ENCODE measurements at regions not wholly inside any gene's neighbourhood (a gene's known extent, or its start where the extent isn't known, plus 50 kb on each side); places are given as distances from the start of the nearest gene placed in this dataset.

DNA sequence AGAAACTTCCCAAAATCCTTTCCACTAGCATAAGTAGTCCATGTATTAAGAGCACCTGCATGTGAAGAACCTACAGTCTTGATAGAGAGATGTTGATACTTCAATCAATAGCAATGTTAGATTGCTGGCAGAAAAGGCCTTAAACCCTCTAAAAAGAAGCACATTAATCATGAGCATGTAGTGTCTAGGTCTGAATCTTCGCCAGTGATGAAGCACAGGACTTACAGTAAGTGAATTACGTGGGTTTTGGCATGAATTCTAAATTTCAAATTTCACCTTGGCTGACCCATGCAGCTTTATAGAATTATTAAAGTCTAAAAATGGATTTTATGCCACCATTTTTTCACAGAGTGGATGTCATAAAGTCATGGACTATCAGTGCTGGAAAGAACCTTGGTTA is 791.6 kb upstream of the NOVA1 start:
- WGBS, 2 donors (ENCODE audit: low coverage in 1 of 2): 58 to 63% methylated on average over 2 of the region's 2 CpGs

DNA sequence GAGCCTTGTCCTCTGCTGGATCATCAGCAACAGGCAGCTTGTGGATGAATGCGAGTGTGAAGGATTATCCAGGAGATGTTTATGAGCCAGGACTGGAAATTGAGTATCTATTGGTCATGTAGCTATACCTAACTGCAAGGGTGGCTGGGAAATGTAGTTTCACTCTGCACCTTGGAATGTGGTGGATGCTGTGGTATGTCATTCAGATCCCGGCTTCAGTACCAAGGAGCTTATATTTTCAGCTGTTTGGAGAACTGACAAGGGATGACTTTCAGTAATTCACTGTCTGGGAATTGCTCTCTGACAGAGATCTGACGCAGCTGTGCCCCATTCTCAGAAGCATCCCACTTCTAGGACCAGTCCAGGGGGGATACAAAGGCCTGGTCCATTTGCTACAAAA is 792.3 kb upstream of the NOVA1 start:
- Histone ChIP-seq H3K36me3 (no peaks in the 10 kb centered on the region), H3K27ac (no peak overlapping the region), H3K9me3 (no peaks in the 10 kb centered on the region), H3K27me3 (no peaks in the 10 kb centered on the region), H3K4me3 (no peak overlapping the region), H3K4me1 (no peaks in the 10 kb centered on the region)
- DNase-seq: no peak
- TF ChIP-seq POLR2AphosphoS5 (IDR thresholded peaks at IDR 0.05) (no peak), EP300 (IDR thresholded peaks at IDR 0.05; ENCODE audit: low read depth) (no peak), POLR2A (IDR thresholded peaks at IDR 0.05) (no peak)
- TF ChIP-seq, protein P1, sequence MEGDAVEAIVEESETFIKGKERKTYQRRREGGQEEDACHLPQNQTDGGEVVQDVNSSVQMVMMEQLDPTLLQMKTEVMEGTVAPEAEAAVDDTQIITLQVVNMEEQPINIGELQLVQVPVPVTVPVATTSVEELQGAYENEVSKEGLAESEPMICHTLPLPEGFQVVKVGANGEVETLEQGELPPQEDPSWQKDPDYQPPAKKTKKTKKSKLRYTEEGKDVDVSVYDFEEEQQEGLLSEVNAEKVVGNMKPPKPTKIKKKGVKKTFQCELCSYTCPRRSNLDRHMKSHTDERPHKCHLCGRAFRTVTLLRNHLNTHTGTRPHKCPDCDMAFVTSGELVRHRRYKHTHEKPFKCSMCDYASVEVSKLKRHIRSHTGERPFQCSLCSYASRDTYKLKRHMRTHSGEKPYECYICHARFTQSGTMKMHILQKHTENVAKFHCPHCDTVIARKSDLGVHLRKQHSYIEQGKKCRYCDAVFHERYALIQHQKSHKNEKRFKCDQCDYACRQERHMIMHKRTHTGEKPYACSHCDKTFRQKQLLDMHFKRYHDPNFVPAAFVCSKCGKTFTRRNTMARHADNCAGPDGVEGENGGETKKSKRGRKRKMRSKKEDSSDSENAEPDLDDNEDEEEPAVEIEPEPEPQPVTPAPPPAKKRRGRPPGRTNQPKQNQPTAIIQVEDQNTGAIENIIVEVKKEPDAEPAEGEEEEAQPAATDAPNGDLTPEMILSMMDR (IDR thresholded peaks at IDR 0.05): no peak
- in situ Hi-C loops (cut with MboI; ENCODE audit: low pct_ligation_motif_present in 1 of 4, low pct_unique_long_range_greater_than_20kb in 1 of 4, low sequenced_read_pairs in 3 of 4) (no loop called here), intact Hi-C loops (cut with DNase I; ENCODE audit: low total_unique reads) (loop anchor here (5.0 kb wide), 1 partner anchor 1588 kb away; no protein-coding TSS in a partner anchor)
- 70 to 74% methylated on average over 3 of the region's 3 CpGs for WGBS, 2 donors (ENCODE audit: low coverage in 1 of 2)

More for the DNA sequence above, 791.6 kb upstream of the NOVA1 start:
- TF ChIP-seq POLR2AphosphoS5 (IDR thresholded peaks at IDR 0.05) (no peak), EP300 (IDR thresholded peaks at IDR 0.05; ENCODE audit: low read depth) (no peak), POLR2A (IDR thresholded peaks at IDR 0.05) (no peak)
- TF ChIP-seq, protein P1 (IDR thresholded peaks at IDR 0.05): no peak
- in situ Hi-C loops (cut with MboI; ENCODE audit: low pct_ligation_motif_present in 1 of 4, low pct_unique_long_range_greater_than_20kb in 1 of 4, low sequenced_read_pairs in 3 of 4) (no loop called here), intact Hi-C loops (cut with DNase I; ENCODE audit: low total_unique reads) (no loop called here)
- no peak overlapping the region for H3K4me3 ChIP-seq
- H3K9me3 ChIP-seq: no peaks in the 10 kb centered on the region
- no peaks in the 10 kb centered on the region for H3K36me3 ChIP-seq
- DNase-seq: no peak
- H3K4me1 ChIP-seq: no peaks in the 10 kb centered on the region
- H3K27me3 ChIP-seq: no peaks in the 10 kb centered on the region
- no peak overlapping the region for H3K27ac ChIP-seq

DNA sequence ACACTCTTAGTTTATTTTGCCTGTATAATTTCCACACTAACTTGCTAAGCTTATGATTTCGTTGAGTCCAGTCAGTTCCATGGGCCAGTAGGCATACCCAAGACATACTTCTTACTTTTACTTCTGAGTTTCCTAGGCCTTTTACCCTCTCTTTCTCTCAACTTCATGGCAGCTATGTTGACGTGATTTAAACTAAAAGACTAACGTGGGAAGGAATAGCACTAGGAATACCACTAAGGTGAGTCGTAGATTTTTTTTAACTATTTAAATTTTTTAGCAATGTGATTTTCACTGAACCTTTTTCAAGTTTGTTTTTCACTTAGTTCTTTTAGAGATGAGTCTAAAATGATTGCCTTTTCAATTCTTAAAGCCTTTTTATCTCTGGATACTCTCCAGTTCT is 793.5 kb upstream of the NOVA1 start:
- Histone ChIP-seq H3K4me1 (no peaks in the 10 kb centered on the region), H3K4me3 (no peak overlapping the region), H3K27ac (no peak overlapping the region), H3K9me3 (no peaks in the 10 kb centered on the region), H3K36me3 (no peaks in the 10 kb centered on the region), H3K27me3 (no peaks in the 10 kb centered on the region)
- TF ChIP-seq, protein P1 (IDR thresholded peaks at IDR 0.05): no peak
- TF ChIP-seq POLR2A (IDR thresholded peaks at IDR 0.05) (no peak), POLR2AphosphoS5 (IDR thresholded peaks at IDR 0.05) (no peak), EP300 (IDR thresholded peaks at IDR 0.05; ENCODE audit: low read depth) (no peak)
- in situ Hi-C loops (cut with MboI; ENCODE audit: low pct_ligation_motif_present in 1 of 4, low pct_unique_long_range_greater_than_20kb in 1 of 4, low sequenced_read_pairs in 3 of 4): no loop called here
- intact Hi-C loops (cut with DNase I; ENCODE audit: low total_unique reads): loop anchor here (5.0 kb wide), 1 partner anchor 1589 kb away; no protein-coding TSS in a partner anchor
- DNase-seq: no peak
- 82 to 87% methylated on average over 4 of the region's 4 CpGs for WGBS, 2 donors (ENCODE audit: low coverage in 1 of 2)

DNA sequence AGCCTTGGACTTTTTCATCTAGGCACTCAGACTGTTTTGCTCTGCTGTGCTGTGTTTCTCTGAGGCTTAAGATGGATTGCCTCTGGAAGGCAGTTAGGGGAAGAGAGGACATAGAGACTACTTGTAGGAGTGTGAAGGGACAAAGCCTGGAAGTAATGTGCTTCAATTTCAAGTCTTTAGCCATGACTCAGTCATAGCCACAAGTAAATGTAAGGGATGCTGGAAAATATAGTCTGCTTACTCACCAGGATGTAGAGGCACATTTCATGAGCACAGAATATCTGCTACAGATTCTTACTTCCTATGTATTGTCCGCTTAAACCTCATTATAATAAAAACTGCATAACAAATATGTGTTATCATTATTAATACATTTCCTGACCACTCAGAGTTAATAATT is 794.3 kb upstream of the NOVA1 start:
- Histone ChIP-seq H3K36me3 (no peaks in the 10 kb centered on the region), H3K27ac (no peak overlapping the region), H3K4me3 (no peak overlapping the region), H3K4me1 (no peaks in the 10 kb centered on the region), H3K9me3 (no peaks in the 10 kb centered on the region), H3K27me3 (no peaks in the 10 kb centered on the region)
- in situ Hi-C loops (cut with MboI; ENCODE audit: low pct_ligation_motif_present in 1 of 4, low pct_unique_long_range_greater_than_20kb in 1 of 4, low sequenced_read_pairs in 3 of 4) (no loop called here), intact Hi-C loops (cut with DNase I; ENCODE audit: low total_unique reads) (loop anchor here (5.0 kb wide), 1 partner anchor 1590 kb away; no protein-coding TSS in a partner anchor)
- 93 to 96% methylated on average over 1 of the region's 1 CpG for WGBS, 2 donors (ENCODE audit: low coverage in 1 of 2)
- DNase-seq: no peak
- no peak for TF ChIP-seq POLR2A (IDR thresholded peaks at IDR 0.05)
- no peak for TF ChIP-seq POLR2AphosphoS5 (IDR thresholded peaks at IDR 0.05)

DNA sequence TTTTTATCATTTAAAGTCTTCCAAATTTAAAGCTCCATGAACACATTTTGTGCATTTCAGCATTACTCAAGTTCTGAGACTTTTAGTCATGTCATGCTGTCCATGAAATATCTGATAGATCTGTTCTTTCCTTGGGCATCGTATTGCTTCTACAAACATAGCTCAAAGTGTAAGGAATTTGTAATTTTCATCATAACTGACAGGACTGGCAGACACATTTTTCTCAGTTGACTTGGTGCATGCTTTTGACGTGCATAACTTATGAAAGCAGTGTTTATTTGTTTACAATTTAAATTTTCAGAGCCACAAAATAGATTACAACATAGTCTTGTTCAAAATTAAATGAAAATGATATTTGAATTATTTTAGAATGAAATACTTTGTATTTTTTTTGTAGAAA is 812.1 kb upstream of the NOVA1 start:
- no peak overlapping the region for H3K27ac ChIP-seq
- intact Hi-C loops (cut with DNase I; ENCODE audit: low total_unique reads): no loop called here
- no peaks in the 10 kb centered on the region for H3K36me3 ChIP-seq
- TF ChIP-seq POLR2AphosphoS5 (IDR thresholded peaks at IDR 0.05) (no peak), EP300 (IDR thresholded peaks at IDR 0.05; ENCODE audit: low read depth) (no peak), POLR2A (IDR thresholded peaks at IDR 0.05) (no peak)
- TF ChIP-seq, protein P1 (IDR thresholded peaks at IDR 0.05): no peak
- no peaks in the 10 kb centered on the region for H3K27me3 ChIP-seq
- WGBS, 2 donors (ENCODE audit: low coverage in 1 of 2): 67 to 76% methylated on average over 1 to 2 of the region's 2 CpGs
- H3K4me3 ChIP-seq: no peak overlapping the region
- H3K4me1 ChIP-seq: no peaks in the 10 kb centered on the region
- no peak for DNase-seq
- H3K9me3 ChIP-seq: no peaks in the 10 kb centered on the region
- in situ Hi-C loops (cut with MboI; ENCODE audit: low pct_ligation_motif_present in 1 of 4, low pct_unique_long_range_greater_than_20kb in 1 of 4, low sequenced_read_pairs in 3 of 4): no loop called here
